ENCODE measurements at regions not wholly inside any gene's neighbourhood (a gene's known extent, or its start where the extent isn't known, plus 50 kb on each side); places are given as distances from the start of the nearest gene placed in this dataset.

- H2AFZ ChIP-seq (ENCODE audit: low read depth, low read length) = no peak overlapping the region
- FAIRE-seq (no peak), DNase-seq (ENCODE audit: low read depth, low spot score) (no peak)
- H3K9me1 ChIP-seq (replicated peaks; ENCODE audit: control insufficient read depth, extremely low read depth, insufficient read depth, low read length) = no peaks in the 10 kb centered on the region
- no peaks in the 10 kb centered on the region for H3K9me3 ChIP-seq (replicated peaks; ENCODE audit: control insufficient read depth, insufficient read depth, low read length)
- no TSS peak for BruUV-seq (replicated peaks)
- H3K27me3 ChIP-seq (ENCODE audit: control insufficient read depth in 2 of 2, insufficient read depth in 2 of 2, low read length in 2 of 2) = no peaks in the 10 kb centered on the region
- intact Hi-C loops (cut with micrococcal nuclease) (no loop called here), dilution Hi-C loops (cut with MboI; ENCODE audit: extremely low pct_ligation_motif_present, low sequenced_read_pairs) (no loop called here)
- no peaks in the 10 kb centered on the region for H4K20me1 ChIP-seq (replicated peaks; ENCODE audit: control insufficient read depth, extremely low read depth, insufficient read depth, low read length)
- H3K4me3 ChIP-seq (replicated peaks in 1 of 3; ENCODE audit: insufficient read depth in 1 of 3, low read depth in 1 of 3, low read length in 3 of 3) = no peak overlapping the region
- POLR2A ChIA-PET = no interaction called here
- no peak overlapping the region for H3K27ac ChIP-seq (ENCODE audit: insufficient read depth, low read depth, low read length)
- H3K79me2 ChIP-seq (ENCODE audit: control insufficient read depth, insufficient read depth, low read length) = no peaks in the 10 kb centered on the region
- no peak for TF ChIP-seq GATA2 (IDR thresholded peaks at IDR 0.05; ENCODE audit: insufficient read depth, insufficient read length, low read depth, low read length)
- TF ChIP-seq MYC (IDR thresholded peaks at IDR 0.05; ENCODE audit: low read depth, low read length) = no peak
- CTCF ChIA-PET = no interaction called here
- no peak overlapping the region for H3K4me2 ChIP-seq (ENCODE audit: insufficient read depth, low read length)
- H3K9ac ChIP-seq (replicated peaks; ENCODE audit: extremely low read depth, insufficient read depth, low read length) = no peak overlapping the region
- no peaks in the 10 kb centered on the region for H3K4me1 ChIP-seq (ENCODE audit: control insufficient read depth, extremely low read depth, insufficient read depth, low read length)
- no peaks in the 10 kb centered on the region for H3K36me3 ChIP-seq (ENCODE audit: control insufficient read depth in 2 of 2, extremely low read depth in 1 of 2, insufficient read depth in 2 of 2, low read length in 2 of 2)
These were observed 1037.1 kb downstream of the GATA3 start for GRCh38 chr10:9091530-9092093.

- intact Hi-C loops (cut with micrococcal nuclease) = no loop called here
- TF ChIP-seq CTCF (IDR thresholded peaks at IDR 0.05; ENCODE audit: extremely low read depth in 1 of 2, insufficient read depth in 1 of 2, low read depth in 1 of 2, low read length in 2 of 2) (no peak), JUN (IDR thresholded peaks at IDR 0.05; ENCODE audit: borderline replicate concordance, insufficient read depth, insufficient read length, low read depth) (no peak), EZH2 (IDR thresholded peaks at IDR 0.05; ENCODE audit: borderline replicate concordance, low read depth, low read length, severe bottlenecking) (no peak)
- FAIRE-seq (no peak), DNase-seq (ENCODE audit: low read depth, low spot score) (no peak)
- dilution Hi-C loops (cut with MboI; ENCODE audit: extremely low pct_ligation_motif_present, low sequenced_read_pairs) = no loop called here
- no TSS peak for BruUV-seq (replicated peaks)
- Histone ChIP-seq H3K36me3 (ENCODE audit: control insufficient read depth in 2 of 2, extremely low read depth in 1 of 2, insufficient read depth in 2 of 2, low read length in 2 of 2) (no peaks in the 10 kb centered on the region), H3K9me1 (replicated peaks; ENCODE audit: control insufficient read depth, extremely low read depth, insufficient read depth, low read length) (no peaks in the 10 kb centered on the region), H4K20me1 (replicated peaks; ENCODE audit: control insufficient read depth, extremely low read depth, insufficient read depth, low read length) (no peaks in the 10 kb centered on the region), H3K4me1 (ENCODE audit: control insufficient read depth, extremely low read depth, insufficient read depth, low read length) (no peaks in the 10 kb centered on the region), H3K9ac (replicated peaks; ENCODE audit: extremely low read depth, insufficient read depth, low read length) (no peak overlapping the region), H3K4me2 (ENCODE audit: insufficient read depth, low read length) (no peak overlapping the region), H3K9me3 (replicated peaks; ENCODE audit: control insufficient read depth, insufficient read depth, low read length) (no peaks in the 10 kb centered on the region), H3K4me3 (replicated peaks in 1 of 3; ENCODE audit: insufficient read depth in 1 of 3, low read depth in 1 of 3, low read length in 3 of 3) (no peak overlapping the region), H3K79me2 (ENCODE audit: control insufficient read depth, insufficient read depth, low read length) (no peaks in the 10 kb centered on the region), H3K27ac (ENCODE audit: insufficient read depth, low read depth, low read length) (no peak overlapping the region), H2AFZ (ENCODE audit: low read depth, low read length) (no peak overlapping the region), H3K27me3 (ENCODE audit: control insufficient read depth in 2 of 2, insufficient read depth in 2 of 2, low read length in 2 of 2) (no peaks in the 10 kb centered on the region)
- CTCF ChIA-PET = interaction anchor here (1.1 kb wide), 1 partner anchor 11 kb away, joined by 3 read pairs; no protein-coding TSS in a partner anchor
- POLR2A ChIA-PET = no interaction called here
These were observed 1041.8 kb downstream of the GATA3 start for GRCh38 chr10:9096288-9096687.

All from endothelial cell of umbilical vein (primary cell).